Neural progenitor cell (in vitro differentiated cells): ENCODE measurements at regions not wholly inside any gene's neighbourhood (a gene's known extent, or its start where the extent isn't known, plus 50 kb on each side); places are given as distances from the start of the nearest gene placed in this dataset.

ENCODE experiments used
- EZH2 ChIP-seq: fragments of 200-600 bp; sonication (generic); IDR thresholded peaks from 2 replicates; pipeline ENCODE4 v1.6.1; 2017; ENCODE audit warnings: antibody characterized with exemption, mild to moderate bottlenecking, moderate library complexity
- EZH2phosphoT487 ChIP-seq: fragments of 200-600 bp; sonication (generic); IDR thresholded peaks from 2 replicates; pipeline ENCODE4 v1.6.1; 2017; ENCODE audit warnings: antibody characterized with exemption
- TF ChIP-seq, protein P1 (sequence below): fragments of 200-600 bp; sonication (generic); IDR thresholded peaks from 2 replicates; pipeline ENCODE4 v1.5.1; 2017; ENCODE audit warnings: antibody characterized with exemption, mild to moderate bottlenecking

DNA sequence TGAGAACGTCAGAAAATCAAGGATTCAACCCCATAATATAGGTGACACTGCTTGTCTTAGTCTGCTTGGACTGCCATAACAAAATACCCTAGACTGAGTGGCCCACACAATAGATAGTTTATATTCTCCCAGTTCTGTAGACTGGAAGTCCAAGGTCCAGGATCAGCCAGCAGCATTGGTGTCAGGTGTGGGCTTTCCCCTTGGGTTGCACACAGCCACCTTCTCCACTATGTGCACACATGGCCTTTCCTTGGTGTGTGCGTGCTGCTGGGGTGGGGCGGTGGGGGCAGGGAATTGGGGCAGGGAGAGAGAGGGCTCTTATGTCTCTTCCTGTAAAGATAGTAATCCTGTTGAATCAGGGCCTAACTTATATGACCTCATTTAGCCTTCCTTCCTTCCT, 106.4 kb downstream of the SLC25A47 start:
- TF ChIP-seq, protein P1, sequence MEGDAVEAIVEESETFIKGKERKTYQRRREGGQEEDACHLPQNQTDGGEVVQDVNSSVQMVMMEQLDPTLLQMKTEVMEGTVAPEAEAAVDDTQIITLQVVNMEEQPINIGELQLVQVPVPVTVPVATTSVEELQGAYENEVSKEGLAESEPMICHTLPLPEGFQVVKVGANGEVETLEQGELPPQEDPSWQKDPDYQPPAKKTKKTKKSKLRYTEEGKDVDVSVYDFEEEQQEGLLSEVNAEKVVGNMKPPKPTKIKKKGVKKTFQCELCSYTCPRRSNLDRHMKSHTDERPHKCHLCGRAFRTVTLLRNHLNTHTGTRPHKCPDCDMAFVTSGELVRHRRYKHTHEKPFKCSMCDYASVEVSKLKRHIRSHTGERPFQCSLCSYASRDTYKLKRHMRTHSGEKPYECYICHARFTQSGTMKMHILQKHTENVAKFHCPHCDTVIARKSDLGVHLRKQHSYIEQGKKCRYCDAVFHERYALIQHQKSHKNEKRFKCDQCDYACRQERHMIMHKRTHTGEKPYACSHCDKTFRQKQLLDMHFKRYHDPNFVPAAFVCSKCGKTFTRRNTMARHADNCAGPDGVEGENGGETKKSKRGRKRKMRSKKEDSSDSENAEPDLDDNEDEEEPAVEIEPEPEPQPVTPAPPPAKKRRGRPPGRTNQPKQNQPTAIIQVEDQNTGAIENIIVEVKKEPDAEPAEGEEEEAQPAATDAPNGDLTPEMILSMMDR, result no peak
- TF ChIP-seq EZH2 (no peak), EZH2phosphoT487 (no peak)
